Endothelial cell of umbilical vein (primary cell): ENCODE measurements at regions not wholly inside any gene's neighbourhood (a gene's known extent, or its start where the extent isn't known, plus 50 kb on each side); places are given as distances from the start of the nearest gene placed in this dataset.

Source experiments
- BruUV-seq: library from RNA; stranded (reverse); fragments of 400-500 nt; replicated peaks from 2 replicates; lab custom pipeline; 2021; lab: Mats Ljungman, UMichigan
- CTCF ChIA-PET: fragments of 300-600, 350-600 bp; sonication (Branson Sonifier 250); formaldehyde crosslinking; loops from one replicate; lab custom pipeline; 2021; ENCODE audit warnings: antibody characterized with exemption, inconsistent platforms; lab: Charles Lee
- POLR2A ChIA-PET: fragments of 300-600, 350-600 bp; sonication (Branson Sonifier 250); formaldehyde crosslinking; loops from one replicate; lab custom pipeline; 2021; ENCODE audit warnings: antibody characterized with exemption, inconsistent platforms; lab: Charles Lee
- DNase-seq: peaks from one replicate; pipeline ENCODE4 v3.0.0-alpha.2; 2011; ENCODE audit warnings: low read depth, low spot score
- FAIRE-seq: peaks from 2 replicates; lab custom pipeline; 2011; peaks lifted over from hg19 to GRCh38; lab: Jason Lieb, UNC
- H2AFZ ChIP-seq: 2 replicates; pipeline ENCODE4 v1.6.0; 2012; ENCODE audit warnings: low read depth, low read length, control low read depth, inconsistent platforms
- H3K27ac ChIP-seq: 2 replicates; pipeline ENCODE4 v1.5.1; 2011; ENCODE audit warnings: low read depth, mild to moderate bottlenecking, control low read depth, low read length, moderate library complexity; ENCODE audit not compliant: insufficient read depth
- H3K27me3 ChIP-seq, 2 experiments: 2 replicates each; pipeline versions ENCODE4 v1.6.0 to v1.6.1; 2011; ENCODE audit warnings: low read length in 2 of 2, mixed read lengths in 1 of 2; ENCODE audit not compliant: control insufficient read depth in 2 of 2, insufficient read depth in 2 of 2
- H3K36me3 ChIP-seq, 2 experiments: 2 replicates in 1 of 2; 3 replicates in 1 of 2; pipeline ENCODE4 v1.5.1; 2011; ENCODE audit warnings: low read length in 2 of 2, mild to moderate bottlenecking in 1 of 2, moderate library complexity in 1 of 2; ENCODE audit not compliant: control insufficient read depth in 2 of 2, insufficient read depth in 2 of 2; ENCODE audit errors: extremely low read depth in 1 of 2
- H3K4me1 ChIP-seq: 3 replicates; pipeline ENCODE4 v1.5.1; 2011; ENCODE audit warnings: mild to moderate bottlenecking, low read length; ENCODE audit not compliant: control insufficient read depth, insufficient read depth; ENCODE audit errors: extremely low read depth
- H3K4me2 ChIP-seq: 2 replicates; pipeline ENCODE4 v1.6.1; 2011; ENCODE audit warnings: low read length, control low read depth, mixed read lengths; ENCODE audit not compliant: insufficient read depth
- H3K4me3 ChIP-seq, 3 experiments: fragments of 200-600 bp in 1 of 3; sonication (generic), shearing (Covaris generic) in 1 of 3; replicated peaks in 1 of 3; 2 replicates each; pipeline ENCODE4 v1.5.1; 2011 to 2016; ENCODE audit warnings: control low read depth in 3 of 3, low read length in 3 of 3, mild to moderate bottlenecking in 2 of 3, inconsistent platforms in 1 of 3, low read depth in 1 of 3, moderate library complexity in 1 of 3; ENCODE audit not compliant: insufficient read depth in 1 of 3
- H3K79me2 ChIP-seq: 2 replicates; pipeline ENCODE4 v1.6.0; 2012; ENCODE audit warnings: low read length, inconsistent platforms; ENCODE audit not compliant: control insufficient read depth, insufficient read depth
- H3K9ac ChIP-seq: replicated peaks from 2 replicates; pipeline ENCODE3; 2011; ENCODE audit warnings: low read length, control low read depth; ENCODE audit not compliant: insufficient read depth; ENCODE audit errors: extremely low read depth
- H3K9me1 ChIP-seq: replicated peaks from 3 replicates; pipeline ENCODE4 v1.6.0; 2011; ENCODE audit warnings: mild to moderate bottlenecking, low read length; ENCODE audit not compliant: control insufficient read depth, insufficient read depth; ENCODE audit errors: extremely low read depth
- H3K9me3 ChIP-seq: replicated peaks from 2 replicates; pipeline ENCODE4 v1.5.1; 2012; ENCODE audit warnings: low read length, inconsistent platforms; ENCODE audit not compliant: control insufficient read depth, insufficient read depth
- H4K20me1 ChIP-seq: replicated peaks from 2 replicates; pipeline ENCODE3; 2011; ENCODE audit warnings: mild to moderate bottlenecking, low read length; ENCODE audit not compliant: control insufficient read depth, insufficient read depth; ENCODE audit errors: extremely low read depth
- EZH2 ChIP-seq: IDR thresholded peaks from 2 replicates; pipeline ENCODE4 v1.6.1; 2012; ENCODE audit warnings: borderline replicate concordance, low read depth, mild to moderate bottlenecking, moderate library complexity, low read length, inconsistent platforms; ENCODE audit not compliant: severe bottlenecking
- FOS ChIP-seq: IDR thresholded peaks from 2 replicates; pipeline ENCODE4 v1.6.1; 2011; ENCODE audit warnings: mild to moderate bottlenecking, low read length, moderate library complexity, borderline replicate concordance; ENCODE audit not compliant: insufficient read depth
- GATA2 ChIP-seq: IDR thresholded peaks from 2 replicates; pipeline ENCODE4 v1.7.0; 2011; ENCODE audit warnings: low read depth, mild to moderate bottlenecking, moderate library complexity, mixed read lengths, low read length; ENCODE audit not compliant: insufficient read length, insufficient read depth
- JUN ChIP-seq: IDR thresholded peaks from 2 replicates; pipeline ENCODE4 v1.6.1; 2011; ENCODE audit warnings: borderline replicate concordance, low read depth; ENCODE audit not compliant: insufficient read length, insufficient read depth
- MYC ChIP-seq: IDR thresholded peaks from one replicate; pipeline ENCODE4 v1.6.1; 2011; ENCODE audit warnings: mild to moderate bottlenecking, low read depth, low read length
- POLR2AphosphoS5 ChIP-seq: IDR thresholded peaks from 2 replicates; pipeline ENCODE4 v1.6.1; 2012; ENCODE audit warnings: low read depth, mild to moderate bottlenecking, control low read depth, low read length, moderate library complexity; ENCODE audit not compliant: insufficient read depth
- dilution Hi-C: fragments of 300-500 bp; cut with MboI; formaldehyde crosslinking; loops from one replicate; pipeline ENCODE4 v1.15.0; 2019; ENCODE audit warnings: low sequenced_read_pairs; ENCODE audit not compliant: extremely low pct_ligation_motif_present
- intact Hi-C: fragments of 100-400 bp; cut with micrococcal nuclease; formaldehyde crosslinking; loops from one replicate; pipeline ENCODE4 v1.10.0; 2022
- TF ChIP-seq, protein P1 (sequence below): IDR thresholded peaks from 2 replicates; pipeline ENCODE4 v1.6.1; 2011; ENCODE audit not compliant: insufficient read depth, insufficient read length
- TF ChIP-seq, protein P2 (sequence below), 2 donors: IDR thresholded peaks; 1 replicate in 1 of 2; 2 replicates in 1 of 2; pipeline ENCODE4 v1.5.1; 2011; ENCODE audit warnings: low read length in 2 of 2, mild to moderate bottlenecking in 2 of 2, moderate library complexity in 2 of 2, control low read depth in 1 of 2, inconsistent platforms in 1 of 2, low read depth in 1 of 2; ENCODE audit not compliant: insufficient read depth in 1 of 2; ENCODE audit errors: extremely low read depth in 1 of 2

DNA sequence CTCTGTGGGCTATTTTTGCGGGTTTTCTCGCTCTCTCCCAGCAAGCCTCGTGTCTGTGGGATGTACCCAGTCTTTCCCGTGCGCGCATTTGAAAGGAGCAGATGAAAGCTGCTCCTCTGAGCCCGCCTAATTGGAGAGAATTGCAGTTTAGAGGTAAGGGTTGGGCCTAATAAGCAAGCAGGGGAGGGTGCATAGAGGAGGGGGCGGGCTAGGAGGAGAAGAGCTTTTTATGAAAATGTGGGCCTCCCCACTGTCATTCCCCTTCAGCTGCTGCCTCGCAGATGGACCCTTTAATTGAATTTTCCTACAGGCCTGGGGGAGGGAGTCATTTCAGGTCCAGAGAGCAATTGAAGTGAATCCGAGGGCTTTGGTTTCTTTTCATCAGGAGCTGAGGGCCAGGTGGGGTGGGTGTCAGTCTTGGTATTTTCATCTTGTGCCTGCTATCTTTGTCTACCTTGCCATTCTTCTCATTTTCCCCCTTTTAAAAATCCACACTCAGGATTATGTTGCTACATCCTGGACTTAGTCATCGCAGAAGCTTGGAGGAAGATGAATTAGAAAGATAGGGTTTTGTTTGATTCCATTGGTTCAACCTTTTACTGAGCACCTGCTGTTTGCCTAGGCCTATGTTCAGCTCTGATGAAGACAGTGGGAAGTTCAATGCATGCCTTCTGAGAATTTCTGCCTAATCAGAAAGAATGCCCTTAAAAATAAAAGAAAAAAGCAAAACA is 423.4 kb downstream of the CD83 start:
- peaks cover 12% of the 10 kb centered on the region for H3K9me3 ChIP-seq
- H3K9ac ChIP-seq: no peak overlapping the region
- POLR2A ChIA-PET: no interaction called here
- H3K36me3 ChIP-seq: no peaks in the 10 kb centered on the region
- TF ChIP-seq EZH2 (no peak), MYC (no peak), POLR2AphosphoS5 (no peak), JUN (no peak), GATA2 (no peak), FOS (no peak)
- TF ChIP-seq, protein P1, sequence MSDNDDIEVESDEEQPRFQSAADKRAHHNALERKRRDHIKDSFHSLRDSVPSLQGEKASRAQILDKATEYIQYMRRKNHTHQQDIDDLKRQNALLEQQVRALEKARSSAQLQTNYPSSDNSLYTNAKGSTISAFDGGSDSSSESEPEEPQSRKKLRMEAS: no peak
- TF ChIP-seq, protein P2, sequence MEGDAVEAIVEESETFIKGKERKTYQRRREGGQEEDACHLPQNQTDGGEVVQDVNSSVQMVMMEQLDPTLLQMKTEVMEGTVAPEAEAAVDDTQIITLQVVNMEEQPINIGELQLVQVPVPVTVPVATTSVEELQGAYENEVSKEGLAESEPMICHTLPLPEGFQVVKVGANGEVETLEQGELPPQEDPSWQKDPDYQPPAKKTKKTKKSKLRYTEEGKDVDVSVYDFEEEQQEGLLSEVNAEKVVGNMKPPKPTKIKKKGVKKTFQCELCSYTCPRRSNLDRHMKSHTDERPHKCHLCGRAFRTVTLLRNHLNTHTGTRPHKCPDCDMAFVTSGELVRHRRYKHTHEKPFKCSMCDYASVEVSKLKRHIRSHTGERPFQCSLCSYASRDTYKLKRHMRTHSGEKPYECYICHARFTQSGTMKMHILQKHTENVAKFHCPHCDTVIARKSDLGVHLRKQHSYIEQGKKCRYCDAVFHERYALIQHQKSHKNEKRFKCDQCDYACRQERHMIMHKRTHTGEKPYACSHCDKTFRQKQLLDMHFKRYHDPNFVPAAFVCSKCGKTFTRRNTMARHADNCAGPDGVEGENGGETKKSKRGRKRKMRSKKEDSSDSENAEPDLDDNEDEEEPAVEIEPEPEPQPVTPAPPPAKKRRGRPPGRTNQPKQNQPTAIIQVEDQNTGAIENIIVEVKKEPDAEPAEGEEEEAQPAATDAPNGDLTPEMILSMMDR (IDR thresholded peaks at IDR 0.05; ENCODE audit: extremely low read depth in 1 of 2, insufficient read depth in 1 of 2, low read depth in 1 of 2, low read length in 2 of 2): no peak
- no peak overlapping the region for H3K4me3 ChIP-seq
- no peaks in the 10 kb centered on the region for H3K27me3 ChIP-seq
- FAIRE-seq (no peak), DNase-seq (no peak)
- H2AFZ ChIP-seq: no peak overlapping the region
- no peaks in the 10 kb centered on the region for H4K20me1 ChIP-seq
- intact Hi-C loops: no loop called here
- CTCF ChIA-PET: no interaction called here
- H3K4me1 ChIP-seq: no peaks in the 10 kb centered on the region
- BruUV-seq: no TSS peak
- no peaks in the 10 kb centered on the region for H3K79me2 ChIP-seq
- H3K27ac ChIP-seq: no peak overlapping the region
- dilution Hi-C loops: no loop called here
- no peak overlapping the region for H3K4me2 ChIP-seq
- no peaks in the 10 kb centered on the region for H3K9me1 ChIP-seq
